ENCODE measurements at regions not wholly inside any gene's neighbourhood (a gene's known extent, or its start where the extent isn't known, plus 50 kb on each side); places are given as distances from the start of the nearest gene placed in this dataset.

DNA sequence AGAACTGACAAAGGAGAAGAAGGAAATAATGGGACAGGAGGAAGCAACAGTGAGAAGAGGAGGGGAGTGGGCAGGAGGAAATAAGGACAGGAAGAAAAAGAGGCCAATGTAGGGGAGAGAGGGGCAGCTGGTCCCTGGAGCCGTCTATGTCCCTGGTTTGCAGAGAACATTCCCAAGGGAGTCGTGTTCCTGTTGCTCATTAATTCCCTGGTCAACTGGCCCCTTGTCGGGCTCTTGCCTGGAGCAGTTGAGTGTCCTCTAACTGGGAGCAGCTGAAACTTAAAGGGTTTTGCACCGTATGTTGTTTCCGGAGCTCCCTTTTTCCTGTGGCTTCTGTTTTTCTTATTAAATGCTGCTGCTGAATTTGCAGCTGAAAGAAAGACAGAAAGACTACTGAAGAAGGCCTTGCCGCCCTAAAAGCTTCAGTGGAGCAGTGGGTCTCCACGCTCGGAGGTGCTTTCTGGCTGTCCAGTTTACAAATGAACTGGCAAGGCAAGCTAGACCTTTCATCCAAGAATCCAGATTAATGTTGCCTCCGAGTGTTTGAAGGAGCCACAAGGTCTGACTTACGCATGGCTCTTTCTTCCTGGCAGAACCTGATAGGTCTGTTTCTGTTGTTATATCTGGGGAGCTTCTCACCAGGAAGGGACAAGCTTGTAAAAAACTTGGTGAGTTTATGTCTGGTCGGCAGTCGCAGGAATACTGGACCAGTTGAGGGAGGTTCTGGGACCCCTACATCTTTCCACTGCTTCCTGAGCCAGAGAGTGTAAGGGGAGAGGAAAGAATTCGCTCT, 146.2 kb upstream of the RFLNA start:
- TF ChIP-seq, protein P1, sequence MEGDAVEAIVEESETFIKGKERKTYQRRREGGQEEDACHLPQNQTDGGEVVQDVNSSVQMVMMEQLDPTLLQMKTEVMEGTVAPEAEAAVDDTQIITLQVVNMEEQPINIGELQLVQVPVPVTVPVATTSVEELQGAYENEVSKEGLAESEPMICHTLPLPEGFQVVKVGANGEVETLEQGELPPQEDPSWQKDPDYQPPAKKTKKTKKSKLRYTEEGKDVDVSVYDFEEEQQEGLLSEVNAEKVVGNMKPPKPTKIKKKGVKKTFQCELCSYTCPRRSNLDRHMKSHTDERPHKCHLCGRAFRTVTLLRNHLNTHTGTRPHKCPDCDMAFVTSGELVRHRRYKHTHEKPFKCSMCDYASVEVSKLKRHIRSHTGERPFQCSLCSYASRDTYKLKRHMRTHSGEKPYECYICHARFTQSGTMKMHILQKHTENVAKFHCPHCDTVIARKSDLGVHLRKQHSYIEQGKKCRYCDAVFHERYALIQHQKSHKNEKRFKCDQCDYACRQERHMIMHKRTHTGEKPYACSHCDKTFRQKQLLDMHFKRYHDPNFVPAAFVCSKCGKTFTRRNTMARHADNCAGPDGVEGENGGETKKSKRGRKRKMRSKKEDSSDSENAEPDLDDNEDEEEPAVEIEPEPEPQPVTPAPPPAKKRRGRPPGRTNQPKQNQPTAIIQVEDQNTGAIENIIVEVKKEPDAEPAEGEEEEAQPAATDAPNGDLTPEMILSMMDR (IDR thresholded peaks at IDR 0.05) = no peak
- TF ChIP-seq POLR2A (IDR thresholded peaks at IDR 0.05; ENCODE audit: low read length) (no peak), KDM1A (IDR thresholded peaks at IDR 0.05; ENCODE audit: low read depth) (no peak), MAZ (IDR thresholded peaks at IDR 0.05; ENCODE audit: borderline replicate concordance, low read depth, low read length) (no peak), CHD4 (IDR thresholded peaks at IDR 0.05; ENCODE audit: borderline replicate concordance) (no peak), BHLHE40 (IDR thresholded peaks at IDR 0.05; ENCODE audit: low read depth, low read length) (no peak), ZFP36 (IDR thresholded peaks at IDR 0.05; ENCODE audit: borderline replicate concordance, partially characterized antibody) (no peak), FOSL2 (IDR thresholded peaks at IDR 0.05) (no peak), FOSL2 (CRISPR knock-in tag; IDR thresholded peaks at IDR 0.05) (no peak), CEBPB (IDR thresholded peaks at IDR 0.05) (no peak), TP53 (CRISPR knock-in tag; IDR thresholded peaks at IDR 0.05) (no peak)
- TF ChIP-seq, protein P2, sequence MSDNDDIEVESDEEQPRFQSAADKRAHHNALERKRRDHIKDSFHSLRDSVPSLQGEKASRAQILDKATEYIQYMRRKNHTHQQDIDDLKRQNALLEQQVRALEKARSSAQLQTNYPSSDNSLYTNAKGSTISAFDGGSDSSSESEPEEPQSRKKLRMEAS (IDR thresholded peaks at IDR 0.05) = no peak
- TF ChIP-seq, protein P3, sequence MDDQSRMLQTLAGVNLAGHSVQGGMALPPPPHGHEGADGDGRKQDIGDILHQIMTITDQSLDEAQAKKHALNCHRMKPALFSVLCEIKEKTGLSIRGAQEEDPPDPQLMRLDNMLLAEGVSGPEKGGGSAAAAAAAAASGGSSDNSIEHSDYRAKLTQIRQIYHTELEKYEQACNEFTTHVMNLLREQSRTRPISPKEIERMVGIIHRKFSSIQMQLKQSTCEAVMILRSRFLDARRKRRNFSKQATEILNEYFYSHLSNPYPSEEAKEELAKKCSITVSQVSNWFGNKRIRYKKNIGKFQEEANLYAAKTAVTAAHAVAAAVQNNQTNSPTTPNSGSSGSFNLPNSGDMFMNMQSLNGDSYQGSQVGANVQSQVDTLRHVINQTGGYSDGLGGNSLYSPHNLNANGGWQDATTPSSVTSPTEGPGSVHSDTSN (IDR thresholded peaks at IDR 0.05) = no peak
- TF ChIP-seq, protein P4, sequence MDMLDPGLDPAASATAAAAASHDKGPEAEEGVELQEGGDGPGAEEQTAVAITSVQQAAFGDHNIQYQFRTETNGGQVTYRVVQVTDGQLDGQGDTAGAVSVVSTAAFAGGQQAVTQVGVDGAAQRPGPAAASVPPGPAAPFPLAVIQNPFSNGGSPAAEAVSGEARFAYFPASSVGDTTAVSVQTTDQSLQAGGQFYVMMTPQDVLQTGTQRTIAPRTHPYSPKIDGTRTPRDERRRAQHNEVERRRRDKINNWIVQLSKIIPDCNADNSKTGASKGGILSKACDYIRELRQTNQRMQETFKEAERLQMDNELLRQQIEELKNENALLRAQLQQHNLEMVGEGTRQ (IDR thresholded peaks at IDR 0.05) = no peak
